CD4-positive, alpha-beta T cell treated with Interleukin-12 subunit alpha and Interleukin-12 subunit beta, for 1 hour (primary cell): ENCODE measurements at regions not wholly inside any gene's neighbourhood (a gene's known extent, or its start where the extent isn't known, plus 50 kb on each side); places are given as distances from the start of the nearest gene placed in this dataset.
"Not testable (repeated sequence)": the region's sequence is repeated elsewhere in the genome, so short reads cannot be mapped to it uniquely, and the experiment has no call there.

Experiments used
- DNase-seq: peaks from one replicate; pipeline ENCODE4 v3.0.0-alpha.2; 2020

DNA sequence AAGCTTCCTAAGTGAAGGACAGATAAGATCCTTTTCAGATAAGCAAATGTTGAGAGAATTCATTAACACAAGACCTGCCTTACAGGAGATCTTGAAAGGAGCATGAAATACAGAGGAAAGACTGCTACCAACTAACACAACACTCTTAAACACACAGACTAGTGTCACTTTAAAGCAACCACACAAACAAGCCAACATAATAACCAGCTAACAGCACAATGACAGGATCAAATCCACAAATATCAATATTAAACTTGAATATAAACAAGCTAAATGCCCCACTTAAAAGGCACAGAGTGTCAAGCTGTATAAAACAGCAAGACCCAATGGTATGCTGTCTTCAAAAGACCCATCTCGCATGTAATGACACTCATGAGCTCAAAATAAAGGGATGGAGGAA is 70.8 kb upstream of the HMGXB4 start:
- no peak for DNase-seq

DNA sequence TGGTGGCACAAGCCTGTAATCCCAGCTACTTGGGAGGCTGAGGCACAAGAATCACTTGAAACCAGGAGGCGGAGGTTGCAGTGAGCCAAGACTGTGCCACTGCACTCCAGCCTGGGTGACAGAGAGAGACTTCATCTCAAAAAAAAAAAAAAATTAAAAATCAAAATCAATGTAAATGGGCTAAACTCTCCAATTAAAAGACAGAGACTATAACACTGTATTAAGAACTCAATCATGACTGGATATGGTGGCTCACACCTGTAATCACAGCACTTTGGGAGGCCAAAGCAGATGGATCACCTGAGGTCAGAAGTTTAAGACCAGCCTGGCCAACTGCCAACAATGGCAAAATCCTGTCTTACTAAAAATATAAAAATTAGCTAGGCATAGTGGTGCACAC is 68.4 kb upstream of the HMGXB4 start:
- not testable (repeated sequence) for DNase-seq

DNA sequence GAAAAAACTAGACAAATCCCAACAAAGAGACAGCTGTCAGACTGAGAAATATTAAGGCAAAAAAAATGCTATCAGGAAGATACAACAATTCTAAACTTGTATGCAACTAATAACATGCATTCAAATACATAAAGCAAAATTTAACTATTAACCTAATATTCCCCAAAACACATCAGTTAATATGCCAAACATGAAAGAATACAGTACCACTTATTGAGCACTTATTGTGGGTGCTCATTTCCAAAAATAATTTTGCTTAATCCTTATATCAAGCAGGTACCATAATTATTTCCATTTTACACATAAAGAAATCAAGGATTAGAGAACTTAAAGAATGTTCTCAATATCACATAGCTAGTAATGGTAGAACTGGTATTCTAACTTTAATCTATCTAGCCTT is 67.7 kb upstream of the HMGXB4 start:
- DNase-seq: no peak

- no peak for DNase-seq
Measured at GRCh38 chr22:35191412-35191811, 65.9 kb upstream of the HMGXB4 start.

GRCh38 chr22:35192129-35192918 is 65.0 kb upstream of the HMGXB4 start:
- no peak for DNase-seq

- no peak for DNase-seq
Measured at GRCh38 chr22:35195226-35195625, 62.1 kb upstream of the HMGXB4 start.

DNA sequence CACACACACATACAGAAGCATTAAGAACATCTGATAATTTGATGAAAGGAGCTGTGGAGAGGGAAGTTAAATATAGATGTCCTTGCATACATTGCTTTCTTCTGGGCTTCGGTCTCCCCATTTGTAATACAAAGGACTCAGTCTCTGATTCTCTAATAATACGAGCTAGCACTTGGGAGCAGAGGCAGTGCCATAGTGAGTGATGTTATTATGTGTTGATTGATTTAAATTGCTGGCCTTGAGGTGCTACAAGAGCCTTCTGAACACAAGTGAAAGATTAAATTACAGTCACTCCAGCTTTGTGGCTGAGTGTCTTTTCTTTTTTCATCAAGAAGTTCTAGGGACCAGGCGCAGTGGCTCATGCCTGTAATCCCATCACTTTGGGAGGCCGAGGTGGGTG is 61.5 kb upstream of the HMGXB4 start:
- no peak for DNase-seq

DNA sequence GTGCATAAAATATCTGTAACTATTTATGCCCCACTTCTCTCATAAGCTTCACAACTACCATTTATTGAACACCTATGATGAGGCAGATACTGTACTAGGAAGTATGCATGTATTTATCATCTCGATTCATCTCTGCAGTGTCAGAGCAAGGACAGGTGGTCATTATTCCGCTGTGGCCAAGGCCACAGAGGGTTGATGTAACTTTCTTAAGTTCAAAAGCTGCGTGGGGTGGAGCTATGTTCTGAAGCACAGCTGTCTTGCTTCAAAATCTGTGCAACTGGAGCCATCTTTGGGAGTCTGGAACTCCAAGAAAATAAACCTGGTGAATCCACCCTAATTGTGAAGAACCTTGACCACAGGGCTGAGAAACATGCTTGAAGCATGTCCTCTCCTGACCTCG is 60.2 kb upstream of the HMGXB4 start:
- DNase-seq: no peak

DNA sequence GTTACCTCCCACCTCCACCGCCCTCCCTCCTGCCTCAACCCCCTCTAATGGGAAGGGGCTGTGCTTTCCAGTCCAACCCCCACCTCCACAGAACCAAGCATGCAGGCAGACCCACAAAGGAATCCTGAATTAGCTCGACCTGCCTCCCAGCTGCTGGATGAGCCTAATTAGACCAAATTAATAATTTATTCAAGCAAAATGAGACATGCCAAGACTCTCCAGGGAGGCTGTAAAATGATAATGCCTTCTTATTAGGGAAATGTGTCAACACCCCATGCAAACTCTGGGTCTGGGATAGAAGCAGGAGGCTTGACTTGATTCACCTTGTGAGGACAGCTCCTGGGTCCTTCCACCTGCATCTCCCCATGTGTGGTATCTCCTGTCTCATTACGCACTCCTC is 59.4 kb upstream of the HMGXB4 start:
- DNase-seq: no peak

- DNase-seq: no peak
Measured at GRCh38 chr22:35198738-35199137, 58.6 kb upstream of the HMGXB4 start.

- DNase-seq: no peak
Measured at GRCh38 chr22:35202376-35202775, 54.9 kb upstream of the HMGXB4 start.

DNA sequence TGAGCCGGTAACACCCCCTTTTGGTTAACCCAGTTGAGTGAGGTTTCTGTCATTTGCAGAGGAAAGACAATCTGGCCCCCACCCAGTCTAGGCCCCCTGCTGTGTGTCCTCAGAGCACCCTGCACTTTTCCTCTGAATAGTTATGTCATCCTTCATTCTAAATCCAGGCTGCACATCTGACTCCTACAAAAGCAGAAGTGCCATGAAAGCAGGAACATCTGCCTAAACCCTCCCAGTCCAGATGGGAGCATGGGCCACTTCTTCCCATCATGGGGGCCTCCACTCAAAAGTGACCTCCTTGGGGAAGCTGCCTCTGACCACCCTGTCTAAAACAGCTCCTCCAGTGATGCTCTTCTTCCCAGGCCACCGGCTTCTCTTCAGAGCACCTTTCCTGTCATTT is 53.7 kb upstream of the HMGXB4 start:
- no peak for DNase-seq

- no peak for DNase-seq
Measured at GRCh38 chr22:35204807-35205775, 52.2 kb upstream of the HMGXB4 start.

DNA sequence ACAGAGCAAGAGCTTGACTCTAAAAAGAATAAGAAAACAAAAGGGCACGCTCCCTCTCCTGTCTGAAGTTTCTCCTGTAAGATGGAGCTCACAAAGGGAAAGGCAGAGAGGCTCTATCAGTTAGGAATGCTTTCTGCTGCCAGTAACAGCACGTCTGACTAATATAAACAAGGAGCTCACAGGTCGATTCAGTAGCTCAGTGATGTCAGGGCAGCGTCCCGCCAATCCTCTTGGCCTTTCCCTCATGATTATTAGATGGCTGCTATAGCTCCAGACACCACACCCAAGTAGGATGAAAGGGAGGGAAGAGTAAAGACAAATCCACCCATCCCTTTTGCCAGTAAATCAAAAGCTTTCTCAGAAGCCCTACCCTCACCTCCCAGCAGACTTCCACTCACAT is 51.3 kb upstream of the HMGXB4 start:
- no peak for DNase-seq

DNA sequence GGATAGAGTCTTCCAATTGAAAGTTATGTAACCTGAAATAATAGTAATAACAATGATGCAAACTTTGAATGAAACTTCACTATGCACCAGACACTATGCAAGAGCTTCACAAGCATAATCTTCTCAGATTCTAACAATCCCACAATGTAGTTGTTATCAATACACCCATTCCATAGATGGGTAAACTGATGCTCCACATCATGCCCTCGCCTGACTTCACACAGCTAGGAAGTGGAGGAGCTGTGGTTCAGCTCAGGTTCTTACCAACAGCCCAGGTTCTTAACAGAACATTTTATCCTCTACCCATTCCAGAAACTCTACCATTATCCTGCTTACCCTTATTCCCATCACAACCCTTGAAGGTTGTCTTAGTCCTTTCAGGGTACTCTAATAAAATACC is 50.4 kb upstream of the HMGXB4 start:
- no peak for DNase-seq
